Effector memory CD8-positive, alpha-beta T cell (primary cell): ENCODE measurements at regions not wholly inside any gene's neighbourhood (a gene's known extent, or its start where the extent isn't known, plus 50 kb on each side); places are given as distances from the start of the nearest gene placed in this dataset.

Experiments used
- ATAC-seq: fragments of 150-1000 bp; cut with Tn5 transposase; replicated peaks from 2 replicates; pipeline ENCODE4 v1.10.0; 2021; ENCODE audit warnings: mild to moderate bottlenecking, moderate library complexity
- DNase-seq, 3 experiments: peaks; one replicate each; pipeline ENCODE4 v3.0.0; 2021
- H3K27ac Mint-ChIP-seq, 2 donors: one replicate each; pipeline ENCODE4 v1.8.0; 2022; ENCODE audit warnings: mild to moderate bottlenecking in 2 of 2, mixed read lengths in 2 of 2, moderate library complexity in 2 of 2
- H3K27me3 Mint-ChIP-seq, 2 donors: one replicate each; pipeline ENCODE4 v1.8.0; 2022; ENCODE audit warnings: mixed read lengths in 2 of 2
- H3K36me3 Mint-ChIP-seq: one replicate; pipeline ENCODE4 v1.8.0; 2022; ENCODE audit warnings: mild to moderate bottlenecking, moderate library complexity, mixed read lengths; ENCODE audit not compliant: insufficient read depth
- H3K4me1 Mint-ChIP-seq, 2 donors: one replicate each; pipeline ENCODE4 v1.8.0; 2022; ENCODE audit warnings: low read depth in 2 of 2, mixed read lengths in 2 of 2
- H3K4me3 Mint-ChIP-seq, 2 donors: one replicate each; pipeline ENCODE4 v1.8.0; 2022; ENCODE audit warnings: mild to moderate bottlenecking in 2 of 2, mixed read lengths in 2 of 2, moderate library complexity in 2 of 2
- H3K9me3 Mint-ChIP-seq, 2 donors: one replicate each; pipeline ENCODE4 v1.8.0; 2022; ENCODE audit warnings: mixed read lengths in 2 of 2

GRCh38 chr3:64303401-64303800 lies 78.1 kb upstream of the PRICKLE2 start:
- Mint-ChIP-seq H3K4me3 (no peak overlapping the region), H3K27me3 (no peaks in the 10 kb centered on the region), H3K36me3 (peaks cover 4% of the 10 kb centered on the region), H3K9me3 (peaks cover 2 to 16% of the 10 kb centered on the region in 2 donors), H3K4me1 (no peaks in the 10 kb centered on the region), H3K27ac (no peak overlapping the region)
- no peak for ATAC-seq
- no peak for DNase-seq

- H3K4me1 Mint-ChIP-seq = no peaks in the 10 kb centered on the region
- H3K27me3 Mint-ChIP-seq = no peaks in the 10 kb centered on the region
- peaks cover 4% of the 10 kb centered on the region for H3K36me3 Mint-ChIP-seq
- no peak overlapping the region for H3K4me3 Mint-ChIP-seq
- ATAC-seq = no peak
- no peak overlapping the region for H3K27ac Mint-ChIP-seq
- peaks cover 2 to 19% of the 10 kb centered on the region in 2 donors for H3K9me3 Mint-ChIP-seq
- DNase-seq = no peak
Measured at GRCh38 chr3:64301476-64301875, 76.2 kb upstream of the PRICKLE2 start.

- ATAC-seq (no peak), DNase-seq (no peak)
- H3K27me3 Mint-ChIP-seq = no peaks in the 10 kb centered on the region
- peaks cover 4% of the 10 kb centered on the region for H3K36me3 Mint-ChIP-seq
- peaks cover 2 to 19% of the 10 kb centered on the region in 2 donors for H3K9me3 Mint-ChIP-seq
- no peaks in the 10 kb centered on the region for H3K4me1 Mint-ChIP-seq
- H3K4me3 Mint-ChIP-seq = no peak overlapping the region
- no peak overlapping the region for H3K27ac Mint-ChIP-seq
Measured at GRCh38 chr3:64300790-64301423, 75.6 kb upstream of the PRICKLE2 start.

GRCh38 chr3:64299206-64299605 lies 73.9 kb upstream of the PRICKLE2 start:
- Mint-ChIP-seq H3K4me1 (no peaks in the 10 kb centered on the region), H3K9me3 (peaks cover 2 to 19% of the 10 kb centered on the region in 2 donors), H3K27ac (no peak overlapping the region), H3K4me3 (no peak overlapping the region), H3K27me3 (no peaks in the 10 kb centered on the region), H3K36me3 (peaks cover 4% of the 10 kb centered on the region)
- DNase-seq (no peak), ATAC-seq (no peak)

- no peak overlapping the region for H3K27ac Mint-ChIP-seq
- ATAC-seq (no peak), DNase-seq (no peak)
- no peaks in the 10 kb centered on the region for H3K4me1 Mint-ChIP-seq
- peaks cover 6 to 11% of the 10 kb centered on the region in 2 donors for H3K27me3 Mint-ChIP-seq
- H3K4me3 Mint-ChIP-seq = no peak overlapping the region
- peaks cover 4% of the 10 kb centered on the region for H3K36me3 Mint-ChIP-seq
- H3K9me3 Mint-ChIP-seq = peaks cover 7 to 26% of the 10 kb centered on the region in 2 donors
Measured at GRCh38 chr3:64297563-64297962, 72.3 kb upstream of the PRICKLE2 start.

GRCh38 chr3:64295594-64295993 lies 70.3 kb upstream of the PRICKLE2 start:
- peaks cover 4% of the 10 kb centered on the region for H3K36me3 Mint-ChIP-seq
- DNase-seq (no peak), ATAC-seq (no peak)
- no peaks in the 10 kb centered on the region for H3K4me1 Mint-ChIP-seq
- peaks cover 6 to 11% of the 10 kb centered on the region in 2 donors for H3K27me3 Mint-ChIP-seq
- H3K4me3 Mint-ChIP-seq = no peak overlapping the region
- H3K27ac Mint-ChIP-seq = no peak overlapping the region
- H3K9me3 Mint-ChIP-seq = peaks cover 5 to 26% of the 10 kb centered on the region in 2 donors

- no peak for ATAC-seq
- no peak for DNase-seq
- H3K4me1 Mint-ChIP-seq = no peaks in the 10 kb centered on the region
- H3K27ac Mint-ChIP-seq = no peak overlapping the region
- H3K27me3 Mint-ChIP-seq = peaks cover 6 to 11% of the 10 kb centered on the region in 2 donors
- H3K36me3 Mint-ChIP-seq = peaks cover 3% of the 10 kb centered on the region
- peaks cover 5 to 23% of the 10 kb centered on the region in 2 donors for H3K9me3 Mint-ChIP-seq
- H3K4me3 Mint-ChIP-seq = no peak overlapping the region
Measured at GRCh38 chr3:64294771-64295170, 69.5 kb upstream of the PRICKLE2 start.

GRCh38 chr3:64293121-64293520 lies 67.9 kb upstream of the PRICKLE2 start:
- Mint-ChIP-seq H3K4me3 (no peak overlapping the region), H3K27me3 (peaks cover 6 to 11% of the 10 kb centered on the region in 2 donors), H3K36me3 (no peaks in the 10 kb centered on the region), H3K27ac (no peak overlapping the region), H3K9me3 (peaks cover 5 to 7% of the 10 kb centered on the region in 2 donors), H3K4me1 (no peaks in the 10 kb centered on the region)
- ATAC-seq = no peak
- no peak for DNase-seq

- Mint-ChIP-seq H3K9me3 (peaks cover 5 to 7% of the 10 kb centered on the region in 2 donors), H3K27ac (no peak overlapping the region), H3K4me3 (no peak overlapping the region), H3K4me1 (no peaks in the 10 kb centered on the region), H3K27me3 (peaks cover 6 to 11% of the 10 kb centered on the region in 2 donors), H3K36me3 (no peaks in the 10 kb centered on the region)
- ATAC-seq (no peak), DNase-seq (no peak)
Measured at GRCh38 chr3:64291956-64292355, 66.7 kb upstream of the PRICKLE2 start.

GRCh38 chr3:64291345-64291744 lies 66.1 kb upstream of the PRICKLE2 start:
- ATAC-seq (no peak), DNase-seq (no peak)
- H3K9me3 Mint-ChIP-seq = peaks cover 5 to 7% of the 10 kb centered on the region in 2 donors
- peaks cover 6 to 11% of the 10 kb centered on the region in 2 donors for H3K27me3 Mint-ChIP-seq
- no peaks in the 10 kb centered on the region for H3K36me3 Mint-ChIP-seq
- H3K27ac Mint-ChIP-seq = no peak overlapping the region
- no peaks in the 10 kb centered on the region for H3K4me1 Mint-ChIP-seq
- no peak overlapping the region for H3K4me3 Mint-ChIP-seq

GRCh38 chr3:64290864-64291263 lies 65.6 kb upstream of the PRICKLE2 start:
- Mint-ChIP-seq H3K4me3 (no peak overlapping the region), H3K27me3 (peaks cover 6 to 11% of the 10 kb centered on the region in 2 donors), H3K9me3 (peaks cover 7% of the 10 kb centered on the region in 2 donors), H3K4me1 (no peaks in the 10 kb centered on the region), H3K36me3 (no peaks in the 10 kb centered on the region), H3K27ac (no peak overlapping the region)
- DNase-seq (no peak), ATAC-seq (no peak)

GRCh38 chr3:64290161-64290560 lies 64.9 kb upstream of the PRICKLE2 start:
- Mint-ChIP-seq H3K27me3 (peaks cover 6 to 11% of the 10 kb centered on the region in 2 donors), H3K36me3 (no peaks in the 10 kb centered on the region), H3K9me3 (peaks cover 7 to 8% of the 10 kb centered on the region in 2 donors), H3K27ac (no peak overlapping the region), H3K4me1 (no peaks in the 10 kb centered on the region), H3K4me3 (no peak overlapping the region)
- DNase-seq = no peak
- no peak for ATAC-seq

GRCh38 chr3:64289622-64290021 lies 64.4 kb upstream of the PRICKLE2 start:
- no peak for DNase-seq

GRCh38 chr3:64278625-64279024 lies 53.4 kb upstream of the PRICKLE2 start:
- Mint-ChIP-seq H3K36me3 (no peaks in the 10 kb centered on the region), H3K4me1 (no peaks in the 10 kb centered on the region), H3K4me3 (no peak overlapping the region), H3K27me3 (no peaks in the 10 kb centered on the region), H3K27ac (no peak overlapping the region), H3K9me3 (peaks cover 0 to 2% of the 10 kb centered on the region in 2 donors)
- ATAC-seq = no peak
- DNase-seq = no peak

More at GRCh38 chr3:64289622-64290021, 64.4 kb upstream of the PRICKLE2 start:
- H3K4me3 Mint-ChIP-seq = no peak overlapping the region
- H3K9me3 Mint-ChIP-seq = peaks cover 7 to 10% of the 10 kb centered on the region in 2 donors
- H3K4me1 Mint-ChIP-seq = no peaks in the 10 kb centered on the region
- peaks cover 6 to 11% of the 10 kb centered on the region in 2 donors for H3K27me3 Mint-ChIP-seq
- ATAC-seq = no peak
- H3K27ac Mint-ChIP-seq = no peak overlapping the region
- H3K36me3 Mint-ChIP-seq = no peaks in the 10 kb centered on the region
